ENCODE measurements at regions not wholly inside any gene's neighbourhood (a gene's known extent, or its start where the extent isn't known, plus 50 kb on each side); places are given as distances from the start of the nearest gene placed in this dataset.

- Histone ChIP-seq H2AFZ (ENCODE audit: low read length) (no peak overlapping the region), H4K5ac (ENCODE audit: insufficient read length, low read depth, low read length) (no peak overlapping the region), H3K14ac (ENCODE audit: insufficient read length) (no peak overlapping the region), H4K8ac (ENCODE audit: extremely low read depth, insufficient read depth, low read length) (no peak overlapping the region), H3K9ac (replicated peaks in 1 of 4; ENCODE audit: extremely low read depth in 1 of 4, low read depth in 3 of 4, low read length in 3 of 4) (no peak overlapping the region), H2AK5ac (ENCODE audit: low read depth, low read length) (no peak overlapping the region), H3K27me3 (replicated peaks in 1 of 4; ENCODE audit: control insufficient read depth in 3 of 4, extremely low read depth in 1 of 4, insufficient read depth in 3 of 4, low read length in 3 of 4) (no peaks in the 10 kb centered on the region; a peak in 1 of 7 replicates), H3K18ac (ENCODE audit: extremely low read depth, low read length) (no peak overlapping the region), H2BK15ac (ENCODE audit: low read length) (no peak overlapping the region), H2BK12ac (ENCODE audit: low read depth, low read length) (no peak overlapping the region), H2BK5ac (ENCODE audit: low read depth, low read length) (no peak overlapping the region), H3K27ac (ENCODE audit: low read depth, low read length) (no peak overlapping the region), H3K23ac (ENCODE audit: insufficient read length) (no peak overlapping the region), H4K91ac (replicated peaks; ENCODE audit: insufficient read length, low read length) (no peak overlapping the region), H3K56ac (replicated peaks; ENCODE audit: insufficient read length, low read depth, low read length) (no peak overlapping the region), H2BK20ac (ENCODE audit: low read length) (no peak overlapping the region), H3K9me3 (ENCODE audit: insufficient read depth in 2 of 2, low read depth in 1 of 2, low read length in 1 of 2) (no peaks in the 10 kb centered on the region), H3K79me1 (ENCODE audit: low read depth, low read length) (no peaks in the 10 kb centered on the region), H3K4me3 (ENCODE audit: extremely low read depth in 1 of 4, insufficient read depth in 2 of 4, low read depth in 3 of 4, low read length in 4 of 4) (no peak overlapping the region), H3K36me3 (ENCODE audit: control insufficient read depth in 2 of 4, insufficient read depth in 4 of 4, low read length in 3 of 4) (no peaks in the 10 kb centered on the region), H3K4me2 (ENCODE audit: insufficient read depth in 1 of 2, low read depth in 2 of 2, low read length in 2 of 2) (no peak overlapping the region), H3K4ac (replicated peaks; ENCODE audit: insufficient read length, low read depth, low read length) (no peak overlapping the region), H2BK120ac (replicated peaks; ENCODE audit: low read depth, low read length) (no peak overlapping the region), H3K79me2 (ENCODE audit: control insufficient read depth in 1 of 2, insufficient read depth in 2 of 2, low read length in 2 of 2) (no peaks in the 10 kb centered on the region), H4K20me1 (replicated peaks in 1 of 2; ENCODE audit: control insufficient read depth in 1 of 2, insufficient read depth in 2 of 2, low read length in 2 of 2) (no peaks in the 10 kb centered on the region), H3K23me2 (ENCODE audit: low read depth, low read length) (no peaks in the 10 kb centered on the region), H3K4me1 (replicated peaks in 1 of 4; ENCODE audit: control insufficient read depth in 3 of 4, insufficient read depth in 4 of 4, low read length in 3 of 4) (no peaks in the 10 kb centered on the region)
- no peak for DNase-seq (ENCODE audit: low read depth in 1 of 2, low spot score in 2 of 2)
- ChIA-PET CTCF (ENCODE audit: partially characterized antibody) (interaction anchor here (0.7 kb wide), 1 partner anchor 30 kb away, joined by 3 read pairs; no protein-coding TSS in a partner anchor), POLR2A (ENCODE audit: partially characterized antibody) (no interaction called here)
- FAIRE-seq: no peak
- 77% methylated on average over 1 of the region's 1 CpG; no CpG with 5 or more reads in 1 of the 2 experiments for WGBS, 2 experiments (ENCODE audit: extremely low coverage in 1 of 2, insufficient coverage in 1 of 2, insufficient read length in 1 of 2, insufficient replicate concordance in 2 of 2, low coverage in 1 of 2, low lambda C conversion rate in 2 of 2, missing lambda C conversion rate in 1 of 2)
- TF ChIP-seq TBP (IDR thresholded peaks at IDR 0.05; ENCODE audit: low read depth, low read length): no peak
- no peak for TF ChIP-seq TEAD4 (IDR thresholded peaks at IDR 0.05; ENCODE audit: low read depth, low read length)
- TF ChIP-seq SP1 (IDR thresholded peaks at IDR 0.05; ENCODE audit: low read depth, low read length): no peak
- no peak for TF ChIP-seq RNF2 (IDR thresholded peaks at IDR 0.05; ENCODE audit: borderline replicate concordance, low read depth, low read length, missing control alignments, poor library complexity, severe bottlenecking)
- TF ChIP-seq CHD1 (IDR thresholded peaks at IDR 0.05; ENCODE audit: low read depth, low read length): no peak
- no peak for TF ChIP-seq EZH2 (IDR thresholded peaks at IDR 0.05; ENCODE audit: low read depth, low read length, severe bottlenecking)
- TF ChIP-seq FOSL1 (IDR thresholded peaks at IDR 0.05; ENCODE audit: insufficient read depth, low read depth, low read length): no peak
- no peak for TF ChIP-seq POLR2A (IDR thresholded peaks at IDR 0.05; ENCODE audit: control extremely low read depth in 1 of 2, low read depth in 2 of 2, low read length in 2 of 2)
- no peak for TF ChIP-seq SP4 (IDR thresholded peaks at IDR 0.05; ENCODE audit: low read length)
- TF ChIP-seq ASH2L (IDR thresholded peaks at IDR 0.05; ENCODE audit: low read length): no peak
- no peak for TF ChIP-seq BACH1 (IDR thresholded peaks at IDR 0.05; ENCODE audit: low read length)
- TF ChIP-seq EGR1 (IDR thresholded peaks at IDR 0.05; ENCODE audit: borderline replicate concordance, low read depth, low read length): no peak
- no peak for TF ChIP-seq EP300 (IDR thresholded peaks at IDR 0.05; ENCODE audit: borderline replicate concordance in 1 of 2, low read depth in 2 of 2, low read length in 2 of 2)
- no peak for TF ChIP-seq KDM1A (IDR thresholded peaks at IDR 0.05; ENCODE audit: borderline replicate concordance, low read length)
- TF ChIP-seq TAF7 (optimal IDR thresholded peaks at IDR 0.05; ENCODE audit: borderline replicate concordance, low read depth, low read length): no peak
- no peak for TF ChIP-seq SP2 (IDR thresholded peaks at IDR 0.05; ENCODE audit: low read length)
- TF ChIP-seq POU5F1 (IDR thresholded peaks at IDR 0.05; ENCODE audit: low read depth, low read length): no peak
These were observed 143.6 kb upstream of the FAM13C start for GRCh38 chr10:59505926-59506325.
